Stomach (tissue), 4 donors: ENCODE measurements at regions not wholly inside any gene's neighbourhood (a gene's known extent, or its start where the extent isn't known, plus 50 kb on each side); places are given as distances from the start of the nearest gene placed in this dataset.

ENCODE experiments used
- CTCF ChIP-seq, 7 experiments: fragments of 450-650 bp in 4 of 7; fragments of 200-600 bp in 3 of 7; sonication (generic) in 3 of 7; IDR thresholded peaks; one replicate each; pipeline ENCODE4 v1.5.1; 2016 to 2019; ENCODE audit warnings: antibody characterized with exemption in 7 of 7, control low read depth in 2 of 7, mild to moderate bottlenecking in 1 of 7
- EP300 ChIP-seq: sonication (generic); formaldehyde crosslinking; IDR thresholded peaks from one replicate; pipeline ENCODE4 v1.6.1; 2017; ENCODE audit warnings: antibody characterized with exemption

GRCh38 chr1:157241185-157241538 is 103.0 kb upstream of the ETV3 start:
- no peak for TF ChIP-seq CTCF (IDR thresholded peaks at IDR 0.05)
- TF ChIP-seq EP300, result no peak
